ENCODE measurements at regions not wholly inside any gene's neighbourhood (a gene's known extent, or its start where the extent isn't known, plus 50 kb on each side); places are given as distances from the start of the nearest gene placed in this dataset.

GRCh38 chr2:76073992-76074604, 363.4 kb upstream of the GCFC2 start:
- TF ChIP-seq CTCF (IDR thresholded peaks at IDR 0.05 in 4 of 5, conservative IDR thresholded peaks at IDR 0.05 in 1 of 5), result no peak
- no peak for TF ChIP-seq POLR2A (IDR thresholded peaks at IDR 0.05)
